Globus pallidus (tissue), 1 donor: ENCODE measurements at regions not wholly inside any gene's neighbourhood (a gene's known extent, or its start where the extent isn't known, plus 50 kb on each side); places are given as distances from the start of the nearest gene placed in this dataset.
"Not testable (repeated sequence)": the region's sequence is repeated elsewhere in the genome, so short reads cannot be mapped to it uniquely, and the experiment has no call there.

Source experiments
- DNase-seq: peaks from one replicate; pipeline ENCODE4 v3.0.0-alpha.2; 2015; ENCODE audit warnings: low spot score

- DNase-seq: no peak
These were observed 511.0 kb downstream of the CSNK1G3 start for GRCh38 chr5:124022966-124023365.

- DNase-seq: no peak
These were observed 509.8 kb downstream of the CSNK1G3 start for GRCh38 chr5:124021776-124022175.

- no peak for DNase-seq
These were observed 509.2 kb downstream of the CSNK1G3 start for GRCh38 chr5:124021066-124021641.

GRCh38 chr5:124017321-124017720 lies 505.3 kb downstream of the CSNK1G3 start:
- DNase-seq: not testable (repeated sequence)

- DNase-seq: no peak
These were observed 495.9 kb downstream of the CSNK1G3 start for GRCh38 chr5:124007675-124008398.

- no peak for DNase-seq
These were observed 489.1 kb downstream of the CSNK1G3 start for GRCh38 chr5:124001036-124001615.

- no peak for DNase-seq
These were observed 488.6 kb downstream of the CSNK1G3 start for GRCh38 chr5:124000538-124000937.

- DNase-seq: no peak
These were observed 485.7 kb downstream of the CSNK1G3 start for GRCh38 chr5:123997462-123998215.

GRCh38 chr5:123997064-123997461 lies 485.1 kb downstream of the CSNK1G3 start:
- DNase-seq: no peak

- no peak for DNase-seq
These were observed 480.7 kb downstream of the CSNK1G3 start for GRCh38 chr5:123992641-123993040.

- DNase-seq: no peak
These were observed 476.0 kb downstream of the CSNK1G3 start for GRCh38 chr5:123987956-123988355.

GRCh38 chr5:123976379-123977033 lies 464.5 kb downstream of the CSNK1G3 start:
- DNase-seq: no peak

- not testable (repeated sequence) for DNase-seq
These were observed 463.5 kb downstream of the CSNK1G3 start for GRCh38 chr5:123975521-123975920.

GRCh38 chr5:123966781-123967180 lies 454.8 kb downstream of the CSNK1G3 start:
- no peak for DNase-seq

GRCh38 chr5:123965626-123966025 lies 453.6 kb downstream of the CSNK1G3 start:
- DNase-seq: peak; percentile 49

- no peak for DNase-seq
These were observed 452.9 kb downstream of the CSNK1G3 start for GRCh38 chr5:123964884-123965283.

GRCh38 chr5:123960526-123960925 lies 448.5 kb downstream of the CSNK1G3 start:
- no peak for DNase-seq

GRCh38 chr5:123951582-123951977 lies 439.6 kb downstream of the CSNK1G3 start:
- no peak for DNase-seq

- DNase-seq: no peak
These were observed 439.0 kb downstream of the CSNK1G3 start for GRCh38 chr5:123950701-123951581.

GRCh38 chr5:123949807-123950340 lies 437.9 kb downstream of the CSNK1G3 start:
- DNase-seq: no peak
